DMS 273 (cell line): ENCODE measurements at regions not wholly inside any gene's neighbourhood (a gene's known extent, or its start where the extent isn't known, plus 50 kb on each side); places are given as distances from the start of the nearest gene placed in this dataset.

Source experiments
- DNase-seq: peaks from one replicate; lab custom pipeline; 2025; ENCODE audit not compliant: unreplicated experiment; lab: John Stamatoyannopoulos, UW

- DNase-seq: no peak
Observed at GRCh38 chr22:49608660-49609059, 219.0 kb downstream of the BRD1 start.

DNA sequence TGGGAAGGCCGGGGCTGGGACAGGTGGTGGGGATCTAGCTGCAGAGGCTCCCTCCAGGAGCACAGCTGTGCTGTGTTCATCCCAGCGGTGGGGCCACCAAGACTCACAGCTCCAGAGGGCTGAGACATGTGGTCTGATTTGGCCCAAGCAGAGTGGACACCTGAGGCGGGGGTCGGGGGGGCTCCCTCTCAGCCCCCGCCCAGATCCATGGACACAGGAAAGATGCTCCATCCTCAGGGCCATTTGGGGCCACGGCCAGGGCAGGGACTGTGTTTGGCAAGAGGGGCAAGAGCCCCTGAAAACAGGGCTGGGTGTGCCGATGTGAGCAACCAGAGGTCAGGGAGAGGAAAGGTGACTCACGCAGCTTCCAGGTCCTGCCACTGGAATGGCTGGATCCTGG is 219.4 kb downstream of the BRD1 start:
- DNase-seq: no peak

GRCh38 chr22:49607821-49608220 is 219.9 kb downstream of the BRD1 start:
- no peak for DNase-seq

GRCh38 chr22:49606562-49607290 is 220.9 kb downstream of the BRD1 start:
- DNase-seq: no peak

GRCh38 chr22:49604732-49605302 is 222.9 kb downstream of the BRD1 start:
- no peak for DNase-seq

GRCh38 chr22:49603016-49603415 is 224.7 kb downstream of the BRD1 start:
- DNase-seq: no peak

DNA sequence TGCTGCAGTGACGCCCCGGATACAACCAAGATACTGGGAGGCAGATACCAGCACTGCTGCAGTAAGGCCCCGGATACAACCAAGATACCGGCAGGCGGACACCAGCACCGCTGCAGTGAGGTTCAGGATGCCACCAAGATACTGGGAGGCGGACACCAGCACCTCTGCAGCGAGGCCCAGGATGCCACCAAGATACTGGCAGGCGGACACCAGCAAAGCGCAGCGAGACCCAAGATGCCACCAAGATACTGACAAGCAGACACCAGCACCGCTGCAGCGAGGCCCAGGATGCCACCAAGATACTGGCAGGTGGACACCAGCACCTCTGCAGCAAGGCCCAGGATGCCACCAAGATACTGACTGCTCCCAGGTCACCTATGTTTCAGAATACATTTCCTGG is 225.2 kb downstream of the BRD1 start:
- no peak for DNase-seq

GRCh38 chr22:49601614-49602321 is 225.9 kb downstream of the BRD1 start:
- DNase-seq: no peak

DNA sequence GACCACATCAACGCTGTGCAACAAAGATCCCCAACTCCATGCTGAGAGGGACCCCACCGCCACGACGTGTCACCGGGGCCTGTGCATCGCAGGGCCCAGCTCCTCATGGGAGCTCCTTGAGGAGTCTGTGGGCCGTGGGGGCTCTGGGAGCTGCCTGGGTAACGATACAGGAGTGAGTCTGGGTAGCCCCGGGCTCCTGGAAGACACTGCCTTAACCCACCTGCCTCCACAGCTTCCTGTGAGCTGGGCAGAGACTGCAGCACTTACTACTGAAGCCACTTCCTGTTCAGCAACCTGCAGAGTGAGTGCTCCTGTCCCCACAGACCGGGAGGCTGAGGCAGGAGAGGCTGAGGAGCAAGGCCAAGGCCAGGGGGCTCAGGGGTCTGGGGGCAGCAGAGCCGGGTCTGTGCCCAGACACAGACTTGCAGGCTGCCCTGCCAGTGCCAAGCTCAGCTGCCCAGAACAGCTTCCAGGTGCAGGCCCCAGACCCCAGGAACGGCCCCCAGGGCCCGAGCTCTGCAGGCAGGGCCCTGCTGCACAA is 226.7 kb downstream of the BRD1 start:
- no peak for DNase-seq

DNA sequence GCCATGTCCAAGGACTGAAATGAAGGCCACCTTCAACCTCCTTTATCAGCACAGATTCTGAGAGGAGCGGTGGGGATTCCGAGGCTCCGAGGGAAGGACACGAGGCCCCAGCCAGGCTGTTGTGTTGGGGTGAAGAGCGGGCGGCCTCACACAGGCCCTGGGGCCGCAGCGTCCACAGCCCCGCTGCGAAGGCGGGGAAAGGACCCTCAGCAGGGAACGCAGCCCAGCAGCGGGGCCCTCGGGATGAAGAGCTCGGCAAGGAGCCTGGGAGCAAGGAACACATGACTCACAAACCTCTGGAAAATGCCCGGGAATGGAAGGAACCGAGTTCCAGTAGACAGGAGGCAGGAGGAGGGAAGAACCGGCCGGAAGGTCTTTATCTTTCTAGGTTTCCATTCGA is 227.2 kb downstream of the BRD1 start:
- no peak for DNase-seq

- DNase-seq: no peak
Observed at GRCh38 chr22:49599691-49600455, 227.8 kb downstream of the BRD1 start.

DNA sequence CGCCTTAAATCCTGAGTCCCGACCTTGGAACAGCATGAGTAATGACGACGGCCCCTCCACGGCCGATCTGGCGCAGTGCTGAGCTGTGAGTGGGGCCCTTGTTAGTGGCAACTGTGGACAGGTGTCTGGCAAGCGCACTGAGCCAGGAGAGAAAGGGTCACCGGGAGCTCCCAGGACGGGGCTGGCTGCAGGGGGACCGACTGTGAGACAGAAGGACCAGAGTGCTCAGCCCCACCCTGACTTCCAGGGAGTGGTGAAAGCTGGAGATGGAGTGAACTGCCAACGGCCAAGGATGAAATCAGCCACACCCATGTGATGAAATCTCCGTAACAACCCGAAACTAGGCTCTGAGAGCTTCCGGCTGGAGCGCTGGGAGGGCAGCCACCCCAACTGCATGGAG is 228.6 kb downstream of the BRD1 start:
- no peak for DNase-seq

- no peak for DNase-seq
Observed at GRCh38 chr22:49598338-49598737, 229.3 kb downstream of the BRD1 start.

GRCh38 chr22:49597428-49598039 is 230.1 kb downstream of the BRD1 start:
- no peak for DNase-seq

GRCh38 chr22:49595465-49596078 is 232.1 kb downstream of the BRD1 start:
- no peak for DNase-seq

- DNase-seq: no peak
Observed at GRCh38 chr22:49594078-49594477, 233.6 kb downstream of the BRD1 start.

DNA sequence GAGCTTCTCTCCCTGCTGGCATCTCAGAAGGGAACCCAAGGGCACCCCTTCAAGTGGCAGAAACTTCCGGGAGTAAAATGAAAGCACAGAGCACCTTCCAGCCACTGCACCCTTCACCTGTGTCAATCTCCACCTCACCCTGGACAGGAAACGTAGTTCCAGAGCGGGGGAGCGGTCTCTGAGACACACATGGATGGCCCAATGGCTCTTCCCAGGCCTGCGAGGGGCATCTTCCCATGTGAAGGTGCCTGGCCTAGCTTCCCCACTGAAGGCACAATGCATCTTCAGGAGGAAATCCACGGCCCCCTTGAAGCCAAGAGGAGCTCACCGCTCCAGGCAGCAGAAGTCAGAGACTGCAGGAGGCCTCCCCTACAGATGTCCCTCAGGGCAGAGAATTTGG is 234.2 kb downstream of the BRD1 start:
- no peak for DNase-seq

DNA sequence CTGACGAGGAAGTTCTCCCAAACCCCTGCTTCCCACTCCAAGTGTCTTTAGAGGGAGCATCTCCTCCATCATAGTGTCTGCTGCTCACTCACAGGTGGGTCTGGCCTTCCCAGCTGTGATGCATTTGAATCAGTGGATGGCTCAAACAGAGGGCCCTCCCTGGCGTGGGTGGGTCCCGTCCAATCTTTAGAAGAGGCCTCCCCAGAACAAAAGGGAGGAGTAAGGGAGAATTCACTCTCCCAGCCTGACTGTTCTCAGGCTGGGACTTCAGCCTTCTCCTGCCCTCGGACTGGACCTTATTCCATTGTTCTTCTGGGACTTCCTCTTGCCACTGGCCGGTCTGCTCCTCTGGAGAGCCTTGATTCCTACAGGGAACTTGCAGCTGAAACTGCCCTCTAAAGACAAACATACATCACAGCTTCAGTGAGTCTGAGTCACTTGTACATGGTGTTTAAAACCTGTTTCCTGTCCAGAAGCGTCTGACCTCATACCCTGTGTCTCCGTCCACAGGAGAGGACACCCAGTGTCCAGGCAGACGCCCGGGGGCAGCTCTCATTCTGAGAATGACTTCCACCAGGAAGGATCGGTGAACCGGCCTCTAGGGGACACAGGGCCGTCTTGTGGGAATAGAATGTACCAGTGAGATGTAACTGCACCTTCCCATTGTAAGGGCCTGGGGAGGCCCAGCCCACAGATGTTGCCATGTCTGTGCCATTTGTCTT is 234.7 kb downstream of the BRD1 start:
- DNase-seq: no peak

- DNase-seq: no peak
Observed at GRCh38 chr22:49590851-49591445, 236.7 kb downstream of the BRD1 start.
